ENCODE measurements at regions not wholly inside any gene's neighbourhood (a gene's known extent, or its start where the extent isn't known, plus 50 kb on each side); places are given as distances from the start of the nearest gene placed in this dataset.

DNA sequence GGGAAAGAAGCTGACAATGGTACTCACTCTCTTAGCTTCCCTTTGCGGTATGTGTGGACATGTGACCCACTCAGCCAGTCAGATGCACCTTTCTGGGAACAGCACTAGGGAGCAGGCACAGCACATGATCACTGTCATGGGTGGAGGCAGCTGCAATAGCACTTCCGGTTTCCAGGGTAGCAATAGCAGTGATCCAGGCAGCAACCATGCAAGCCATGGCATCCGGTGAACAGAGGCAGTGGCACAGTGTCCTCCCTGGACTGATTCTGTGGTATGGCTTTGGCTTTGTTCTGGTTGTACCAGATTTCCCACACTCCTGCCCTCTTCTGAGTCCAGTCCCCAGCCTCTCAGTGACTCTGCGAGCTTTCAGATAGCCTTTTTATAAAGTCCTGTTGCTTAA lies 86.8 kb upstream of the NAMPT start:
- Mint-ChIP-seq H3K4me3 (no peak overlapping the region), H3K27ac (no peak overlapping the region), H3K4me1 (ENCODE audit: low read depth) (peaks cover 23% of the 10 kb centered on the region), H3K27me3 (no peaks in the 10 kb centered on the region), H3K9me3 (peaks cover 6% of the 10 kb centered on the region), H3K36me3 (ENCODE audit: low read depth) (peaks cover 3% of the 10 kb centered on the region)
- DNase-seq (no peak), ATAC-seq (no peak)
- CTCF ChIA-PET = interaction anchor here (1.0 kb wide), 1 partner anchor 13 kb away, joined by 3 read pairs; no protein-coding TSS in a partner anchor
- POLR2A ChIA-PET = interaction anchor here (1.0 kb wide), 1 partner anchor 13 kb away, joined by 4 read pairs; no protein-coding TSS in a partner anchor
- intact Hi-C loops (cut with micrococcal nuclease) = no loop called here
- TF ChIP-seq, protein P1, sequence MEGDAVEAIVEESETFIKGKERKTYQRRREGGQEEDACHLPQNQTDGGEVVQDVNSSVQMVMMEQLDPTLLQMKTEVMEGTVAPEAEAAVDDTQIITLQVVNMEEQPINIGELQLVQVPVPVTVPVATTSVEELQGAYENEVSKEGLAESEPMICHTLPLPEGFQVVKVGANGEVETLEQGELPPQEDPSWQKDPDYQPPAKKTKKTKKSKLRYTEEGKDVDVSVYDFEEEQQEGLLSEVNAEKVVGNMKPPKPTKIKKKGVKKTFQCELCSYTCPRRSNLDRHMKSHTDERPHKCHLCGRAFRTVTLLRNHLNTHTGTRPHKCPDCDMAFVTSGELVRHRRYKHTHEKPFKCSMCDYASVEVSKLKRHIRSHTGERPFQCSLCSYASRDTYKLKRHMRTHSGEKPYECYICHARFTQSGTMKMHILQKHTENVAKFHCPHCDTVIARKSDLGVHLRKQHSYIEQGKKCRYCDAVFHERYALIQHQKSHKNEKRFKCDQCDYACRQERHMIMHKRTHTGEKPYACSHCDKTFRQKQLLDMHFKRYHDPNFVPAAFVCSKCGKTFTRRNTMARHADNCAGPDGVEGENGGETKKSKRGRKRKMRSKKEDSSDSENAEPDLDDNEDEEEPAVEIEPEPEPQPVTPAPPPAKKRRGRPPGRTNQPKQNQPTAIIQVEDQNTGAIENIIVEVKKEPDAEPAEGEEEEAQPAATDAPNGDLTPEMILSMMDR (IDR thresholded peaks at IDR 0.05) = no peak

DNA sequence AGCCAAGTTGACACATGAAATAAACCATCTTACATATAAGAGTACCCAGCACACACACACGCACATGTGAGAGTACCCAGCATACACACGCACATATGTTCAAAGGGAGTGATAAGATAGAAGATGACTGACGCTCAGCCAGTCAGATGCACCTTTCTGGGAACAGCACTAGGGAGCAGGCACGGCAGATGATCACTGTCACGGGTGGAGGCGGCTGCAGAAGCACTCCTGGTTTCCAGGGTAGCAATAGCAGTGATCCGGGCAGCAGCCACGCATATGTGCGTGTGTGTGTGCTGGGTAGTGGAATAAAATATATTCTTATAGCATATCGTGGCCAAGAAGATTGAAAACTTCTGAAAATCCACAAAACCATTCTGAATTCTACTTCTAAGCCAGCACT lies 85.8 kb upstream of the NAMPT start:
- ChIA-PET POLR2A (no interaction called here), CTCF (no interaction called here)
- ATAC-seq = no peak
- intact Hi-C loops (cut with micrococcal nuclease) = no loop called here
- no peak overlapping the region for H3K27ac Mint-ChIP-seq
- TF ChIP-seq, protein P1 (IDR thresholded peaks at IDR 0.05) = no peak
- H3K4me1 Mint-ChIP-seq (ENCODE audit: low read depth) = peaks cover 30% of the 10 kb centered on the region
- no peaks in the 10 kb centered on the region for H3K27me3 Mint-ChIP-seq
- no peak overlapping the region for H3K4me3 Mint-ChIP-seq
- peaks cover 3% of the 10 kb centered on the region for H3K36me3 Mint-ChIP-seq (ENCODE audit: low read depth)
- H3K9me3 Mint-ChIP-seq = peaks cover 9% of the 10 kb centered on the region
- DNase-seq = no peak

DNA sequence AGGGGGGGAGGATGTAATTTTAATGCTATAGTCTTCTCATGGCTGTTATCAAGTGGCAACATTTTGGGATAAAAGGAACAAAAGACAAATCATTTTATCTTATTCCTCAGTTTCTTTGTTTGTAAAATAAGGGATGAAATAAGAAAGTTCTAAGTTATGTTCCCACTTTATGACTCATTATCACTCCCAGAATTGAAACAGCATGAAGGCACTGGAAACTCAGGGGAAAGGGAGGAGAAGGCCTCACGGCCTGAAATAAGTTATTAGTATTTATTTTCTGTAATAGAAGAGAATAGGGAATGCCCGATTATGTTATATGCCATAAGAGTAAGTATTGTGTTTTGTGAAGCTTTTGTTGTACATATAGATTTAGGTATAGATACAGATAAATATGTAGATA lies 85.0 kb upstream of the NAMPT start:
- TF ChIP-seq, protein P1 (IDR thresholded peaks at IDR 0.05) = no peak
- ATAC-seq (no peak), DNase-seq (no peak)
- ChIA-PET CTCF (interaction anchor here (1.3 kb wide), 1 partner anchor 33 kb away, joined by 4 read pairs; no protein-coding TSS in a partner anchor), POLR2A (interaction anchor here (0.9 to 1.0 kb wide), 2 partner anchors 56 to 97 kb away, joined by 3 to 4 read pairs; no protein-coding TSS in a partner anchor)
- Mint-ChIP-seq H3K36me3 (ENCODE audit: low read depth) (peaks cover 3% of the 10 kb centered on the region), H3K4me3 (no peak overlapping the region), H3K27me3 (no peaks in the 10 kb centered on the region), H3K27ac (no peak overlapping the region), H3K9me3 (peaks cover 9% of the 10 kb centered on the region), H3K4me1 (ENCODE audit: low read depth) (peaks cover 35% of the 10 kb centered on the region)
- intact Hi-C loops (cut with micrococcal nuclease) = no loop called here

DNA sequence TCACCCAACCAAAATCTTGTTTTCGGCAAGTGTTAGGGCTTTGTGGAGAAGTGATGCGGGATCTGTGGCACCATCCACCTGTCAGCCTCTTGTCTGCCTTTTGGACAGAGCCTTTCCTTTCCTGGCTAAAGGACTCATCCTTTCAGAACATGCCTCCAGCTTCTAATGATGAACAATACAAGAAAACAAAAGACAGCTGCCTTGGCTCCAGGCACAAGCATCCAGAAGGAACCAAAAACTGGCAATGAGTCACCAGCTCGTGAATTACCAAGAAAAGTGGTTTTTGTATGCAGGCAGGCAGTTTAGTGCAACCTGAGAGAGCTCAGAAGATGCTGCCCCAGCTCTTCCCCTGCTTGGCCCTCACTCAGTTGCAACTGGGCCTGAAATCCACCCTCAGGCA lies 84.6 kb upstream of the NAMPT start:
- Mint-ChIP-seq H3K36me3 (ENCODE audit: low read depth) (peaks cover 3% of the 10 kb centered on the region), H3K4me1 (ENCODE audit: low read depth) (peaks cover 37% of the 10 kb centered on the region), H3K9me3 (peaks cover 9% of the 10 kb centered on the region), H3K4me3 (no peak overlapping the region), H3K27ac (no peak overlapping the region), H3K27me3 (peaks cover under 1% of the 10 kb centered on the region)
- TF ChIP-seq, protein P1 (IDR thresholded peaks at IDR 0.05) = no peak
- CTCF ChIA-PET = interaction anchor here (1.3 kb wide), 1 partner anchor 33 kb away, joined by 4 read pairs; no protein-coding TSS in a partner anchor
- no peak for ATAC-seq
- peak; percentile 23 for DNase-seq
- POLR2A ChIA-PET = interaction anchor here (0.6 to 1.0 kb wide), 3 partner anchors 39 to 97 kb away, joined by 3 to 4 read pairs (median 3); no protein-coding TSS in a partner anchor
- intact Hi-C loops (cut with micrococcal nuclease) = no loop called here

DNA sequence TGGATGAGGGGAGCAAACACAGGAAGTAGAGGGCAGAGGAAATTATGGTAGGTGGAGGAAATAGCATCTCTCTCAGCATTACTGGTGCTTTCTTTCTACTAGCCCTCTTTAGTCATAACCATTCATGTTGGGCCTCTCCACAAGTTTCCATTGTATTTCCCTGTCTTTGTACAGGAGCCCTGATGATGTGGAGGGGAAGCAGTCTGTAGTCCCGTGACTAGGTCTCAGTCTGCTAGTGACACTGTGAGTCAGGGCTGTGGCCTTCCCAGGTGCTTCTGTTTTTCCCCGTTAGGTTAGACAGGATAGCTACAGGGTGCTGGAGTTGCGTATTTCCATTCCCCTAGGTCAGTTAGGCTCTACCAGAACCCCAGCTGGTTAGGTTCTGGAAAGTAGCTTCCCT lies 82.9 kb upstream of the NAMPT start:
- ChIA-PET CTCF (interaction anchor here (0.8 to 2.1 kb wide), 3 partner anchors 12 to 95 kb away, joined by 3 to 7 read pairs (median 4); partner anchors contain the start of gene NAMPT), POLR2A (interaction anchor here (1.5 kb wide), 1 partner anchor 38 kb away, joined by 4 read pairs; no protein-coding TSS in a partner anchor)
- Mint-ChIP-seq H3K4me3 (no peak overlapping the region), H3K9me3 (peaks cover 13% of the 10 kb centered on the region), H3K27me3 (peaks cover 13% of the 10 kb centered on the region), H3K4me1 (ENCODE audit: low read depth) (peaks cover 37% of the 10 kb centered on the region), H3K27ac (peak overlapping the region; percentile 76), H3K36me3 (ENCODE audit: low read depth) (peaks cover 3% of the 10 kb centered on the region)
- intact Hi-C loops (cut with micrococcal nuclease) = no loop called here
- ATAC-seq (peak; percentile 64), DNase-seq (no peak)
- TF ChIP-seq, protein P1 (IDR thresholded peaks at IDR 0.05) = no peak

All from activated CD8-positive, alpha-beta T cell treated with anti-CD3 and anti-CD28 coated beads for 36 hours (primary cell).